Adrenal gland (tissue), 9 donors: ENCODE measurements at regions not wholly inside any gene's neighbourhood (a gene's known extent, or its start where the extent isn't known, plus 50 kb on each side); places are given as distances from the start of the nearest gene placed in this dataset.

Experiments
- DNase-seq, 7 donors: peaks; one replicate each; pipeline ENCODE4 v3.0.0-alpha.2; 2019 to 2020
- H3K27ac ChIP-seq, 5 donors: fragments of 200-600 bp; sonication (generic) in 4 of 5; 1 replicate in 3 of 5; 2 replicates in 2 of 5; pipeline versions ENCODE4 v1.5.1 to v1.8.0; 2016 to 2020; ENCODE audit warnings: mild to moderate bottlenecking in 1 of 5
- H3K27me3 ChIP-seq: fragments of 200-600 bp; 2 replicates; pipeline ENCODE4 v1.8.0; 2021
- H3K36me3 ChIP-seq, 2 donors: fragments of 200-600 bp; replicated peaks in 1 of 2; 1 replicate in 1 of 2; 2 replicates in 1 of 2; pipeline versions ENCODE4 v1.5.1 to v1.8.0; 2018 to 2022
- H3K4me1 ChIP-seq, 2 donors: fragments of 200-600 bp; replicated peaks in 1 of 2; 1 replicate in 1 of 2; 2 replicates in 1 of 2; pipeline versions ENCODE4 v1.5.1 to v1.8.0; 2018 to 2021
- H3K4me3 ChIP-seq, 4 donors: fragments of 200-600 bp; sonication (generic) in 3 of 4; one replicate each; pipeline ENCODE4 v1.5.1; 2016 to 2018
- H3K9me3 ChIP-seq, 3 donors: fragments of 200-600 bp; sonication (generic) in 1 of 3; replicated peaks in 1 of 3; 1 replicate in 2 of 3; 2 replicates in 1 of 3; pipeline versions ENCODE4 v1.5.1 to v1.8.0; 2016 to 2021
- POLR2A ChIP-seq, 2 donors: fragments of 450-650 bp; IDR thresholded peaks; one replicate each; pipeline ENCODE4 v1.6.1; 2017; ENCODE audit warnings: antibody characterized with exemption in 2 of 2, mild to moderate bottlenecking in 2 of 2, moderate library complexity in 1 of 2
- WGBS, 4 donors: extraction: QIAGEN DNeasy Blood & Tissue Kit in 2 of 4; methylation state at CpG; one replicate each; pipeline versions ENCODE4 v1.1.5 to v1.1.7; 2013 to 2017; 5-methylcytosine and 5-hydroxymethylcytosine counted together
- intact Hi-C, 2 donors: fragments of 100-400 bp; cut with DNase I; formaldehyde crosslinking; loops; one replicate each; pipeline versions ENCODE4 v1.14.1 to v1.15.0; 2022 to 2023
- TF ChIP-seq, protein P1 (sequence below), 6 experiments: fragments of 450-650 bp in 4 of 6; fragments of 200-600 bp in 2 of 6; sonication (generic) in 1 of 6; IDR thresholded peaks; 1 replicate in 5 of 6; 2 replicates in 1 of 6; pipeline versions ENCODE4 v1.5.1 to v1.8.0; 2016 to 2021; ENCODE audit warnings: antibody characterized with exemption in 6 of 6, mild to moderate bottlenecking in 2 of 6, moderate library complexity in 1 of 6
- donor health status: healthy with polysubstance abuse.
- donor health status: Bipolar disorder and iron deficiency.
- donor health status: DM: yes; HTN: yes; CAD: no.
- donor health status: DM: no; HTN: no; CAD: no.
- donor health status: DM: no; HTN: no; CAD: no.

GRCh38 chr3:115325539-115325938, 178.5 kb upstream of the ZBTB20 start:
- no peak overlapping the region for H3K27ac ChIP-seq
- no peak overlapping the region for H3K4me3 ChIP-seq
- no peaks in the 10 kb centered on the region for H3K4me1 ChIP-seq
- WGBS, 4 donors, result 8 to 19% (median 12%) methylated on average over 2 of the region's 2 CpGs
- H3K36me3 ChIP-seq, result no peaks in the 10 kb centered on the region
- intact Hi-C loops, result no loop called here
- H3K9me3 ChIP-seq, result no peaks in the 10 kb centered on the region
- DNase-seq, result peak in 6 of 7 donors; percentile 15 to 53 (median 36)
- H3K27me3 ChIP-seq, result no peaks in the 10 kb centered on the region
- TF ChIP-seq POLR2A (IDR thresholded peaks at IDR 0.05), result no peak
- TF ChIP-seq, protein P1, sequence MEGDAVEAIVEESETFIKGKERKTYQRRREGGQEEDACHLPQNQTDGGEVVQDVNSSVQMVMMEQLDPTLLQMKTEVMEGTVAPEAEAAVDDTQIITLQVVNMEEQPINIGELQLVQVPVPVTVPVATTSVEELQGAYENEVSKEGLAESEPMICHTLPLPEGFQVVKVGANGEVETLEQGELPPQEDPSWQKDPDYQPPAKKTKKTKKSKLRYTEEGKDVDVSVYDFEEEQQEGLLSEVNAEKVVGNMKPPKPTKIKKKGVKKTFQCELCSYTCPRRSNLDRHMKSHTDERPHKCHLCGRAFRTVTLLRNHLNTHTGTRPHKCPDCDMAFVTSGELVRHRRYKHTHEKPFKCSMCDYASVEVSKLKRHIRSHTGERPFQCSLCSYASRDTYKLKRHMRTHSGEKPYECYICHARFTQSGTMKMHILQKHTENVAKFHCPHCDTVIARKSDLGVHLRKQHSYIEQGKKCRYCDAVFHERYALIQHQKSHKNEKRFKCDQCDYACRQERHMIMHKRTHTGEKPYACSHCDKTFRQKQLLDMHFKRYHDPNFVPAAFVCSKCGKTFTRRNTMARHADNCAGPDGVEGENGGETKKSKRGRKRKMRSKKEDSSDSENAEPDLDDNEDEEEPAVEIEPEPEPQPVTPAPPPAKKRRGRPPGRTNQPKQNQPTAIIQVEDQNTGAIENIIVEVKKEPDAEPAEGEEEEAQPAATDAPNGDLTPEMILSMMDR (IDR thresholded peaks at IDR 0.05), result no peak

- no peaks in the 10 kb centered on the region for H3K27me3 ChIP-seq
- intact Hi-C loops, result no loop called here
- TF ChIP-seq, protein P1 (IDR thresholded peaks at IDR 0.05), result no peak
- no peak for TF ChIP-seq POLR2A (IDR thresholded peaks at IDR 0.05)
- no peak overlapping the region for H3K4me3 ChIP-seq
- H3K4me1 ChIP-seq, result no peaks in the 10 kb centered on the region
- no peaks in the 10 kb centered on the region for H3K9me3 ChIP-seq
- no peak for DNase-seq
- H3K27ac ChIP-seq, result no peak overlapping the region
- no peaks in the 10 kb centered on the region for H3K36me3 ChIP-seq
Observed at GRCh38 chr3:115330430-115330829, 183.3 kb upstream of the ZBTB20 start.

- intact Hi-C loops, result no loop called here
- 78 to 90% (median 80%) methylated on average over 2 of the region's 2 CpGs for WGBS, 4 donors
- Histone ChIP-seq H3K36me3 (no peaks in the 10 kb centered on the region), H3K9me3 (no peaks in the 10 kb centered on the region), H3K27ac (no peak overlapping the region), H3K4me1 (no peaks in the 10 kb centered on the region), H3K4me3 (no peak overlapping the region), H3K27me3 (no peaks in the 10 kb centered on the region)
- TF ChIP-seq, protein P1 (IDR thresholded peaks at IDR 0.05), result no peak
- no peak for TF ChIP-seq POLR2A (IDR thresholded peaks at IDR 0.05)
- DNase-seq, result no peak
Observed at GRCh38 chr3:115332998-115333397, 185.9 kb upstream of the ZBTB20 start.

GRCh38 chr3:115336836-115337235, 189.7 kb upstream of the ZBTB20 start:
- H3K36me3 ChIP-seq, result no peaks in the 10 kb centered on the region
- WGBS, 4 donors, result 85 to 92% (median 90%) methylated on average over 4 of the region's 4 CpGs
- no peaks in the 10 kb centered on the region for H3K27me3 ChIP-seq
- H3K4me3 ChIP-seq, result no peak overlapping the region
- intact Hi-C loops, result no loop called here
- no peak overlapping the region for H3K27ac ChIP-seq
- TF ChIP-seq, protein P1 (IDR thresholded peaks at IDR 0.05), result no peak
- no peak for TF ChIP-seq POLR2A (IDR thresholded peaks at IDR 0.05)
- H3K4me1 ChIP-seq, result no peaks in the 10 kb centered on the region
- no peak for DNase-seq
- no peaks in the 10 kb centered on the region for H3K9me3 ChIP-seq
